PC-9 (cell line): ENCODE measurements at regions not wholly inside any gene's neighbourhood (a gene's known extent, or its start where the extent isn't known, plus 50 kb on each side); places are given as distances from the start of the nearest gene placed in this dataset.

Experiments
- EZH2 ChIP-seq: fragments of 200-600 bp; sonication (generic); IDR thresholded peaks from 2 replicates; pipeline ENCODE4 v1.8.0; 2017; ENCODE audit warnings: antibody characterized with exemption, low read depth
- TF ChIP-seq, protein P1 (sequence below): fragments of 200-600 bp; sonication (generic); conservative IDR thresholded peaks from 2 replicates; pipeline ENCODE4 v1.6.1; 2017; ENCODE audit warnings: mixed run types, antibody characterized with exemption, mild to moderate bottlenecking, moderate library complexity

- TF ChIP-seq, protein P1, sequence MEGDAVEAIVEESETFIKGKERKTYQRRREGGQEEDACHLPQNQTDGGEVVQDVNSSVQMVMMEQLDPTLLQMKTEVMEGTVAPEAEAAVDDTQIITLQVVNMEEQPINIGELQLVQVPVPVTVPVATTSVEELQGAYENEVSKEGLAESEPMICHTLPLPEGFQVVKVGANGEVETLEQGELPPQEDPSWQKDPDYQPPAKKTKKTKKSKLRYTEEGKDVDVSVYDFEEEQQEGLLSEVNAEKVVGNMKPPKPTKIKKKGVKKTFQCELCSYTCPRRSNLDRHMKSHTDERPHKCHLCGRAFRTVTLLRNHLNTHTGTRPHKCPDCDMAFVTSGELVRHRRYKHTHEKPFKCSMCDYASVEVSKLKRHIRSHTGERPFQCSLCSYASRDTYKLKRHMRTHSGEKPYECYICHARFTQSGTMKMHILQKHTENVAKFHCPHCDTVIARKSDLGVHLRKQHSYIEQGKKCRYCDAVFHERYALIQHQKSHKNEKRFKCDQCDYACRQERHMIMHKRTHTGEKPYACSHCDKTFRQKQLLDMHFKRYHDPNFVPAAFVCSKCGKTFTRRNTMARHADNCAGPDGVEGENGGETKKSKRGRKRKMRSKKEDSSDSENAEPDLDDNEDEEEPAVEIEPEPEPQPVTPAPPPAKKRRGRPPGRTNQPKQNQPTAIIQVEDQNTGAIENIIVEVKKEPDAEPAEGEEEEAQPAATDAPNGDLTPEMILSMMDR: no peak
- TF ChIP-seq EZH2: no peak
Observed at GRCh38 chr1:99374109-99374508, 109.8 kb downstream of the PLPPR4 start.
